A673 (cell line): ENCODE measurements at regions not wholly inside any gene's neighbourhood (a gene's known extent, or its start where the extent isn't known, plus 50 kb on each side); places are given as distances from the start of the nearest gene placed in this dataset.

Source experiments
- CTCF ChIP-seq: fragments of 300-800, 200-600 bp; sonication (generic); conservative IDR thresholded peaks from 2 replicates; pipeline ENCODE4 v1.5.1; 2017; ENCODE audit warnings: low read depth, mild to moderate bottlenecking, antibody characterized with exemption, low read length, moderate library complexity, mixed read lengths
- EZH2 ChIP-seq: fragments of 200-600 bp; sonication (generic); IDR thresholded peaks from 2 replicates; pipeline ENCODE4 v1.6.1; 2017; ENCODE audit warnings: borderline replicate concordance, low read depth, mild to moderate bottlenecking, mixed read lengths, antibody characterized with exemption, low read length; ENCODE audit not compliant: poor library complexity, severe bottlenecking

- peak; percentile 33; the same call in 1 of the 2 replicates for TF ChIP-seq CTCF
- TF ChIP-seq EZH2, result no peak
Observed at GRCh38 chrX:144722307-144722706, 525.0 kb upstream of the SPANXN1 start.
